GM20000 (cell line): ENCODE measurements at regions not wholly inside any gene's neighbourhood (a gene's known extent, or its start where the extent isn't known, plus 50 kb on each side); places are given as distances from the start of the nearest gene placed in this dataset.

Experiments
- DNase-seq: peaks from one replicate; pipeline ENCODE4 v3.0.0; 2012; ENCODE audit warnings: low spot score
- CTCF ChIP-seq: IDR thresholded peaks from 2 replicates; pipeline ENCODE4 v1.5.1; 2012; ENCODE audit warnings: mild to moderate bottlenecking, control low read depth; ENCODE audit errors: extremely low read depth, missing control alignments

GRCh38 chr2:207352978-207353671 lies 176.6 kb upstream of the CREB1 start:
- peak; percentile 25 for TF ChIP-seq CTCF
- no peak for DNase-seq

GRCh38 chr2:207353836-207354235 lies 175.9 kb upstream of the CREB1 start:
- TF ChIP-seq CTCF, result no peak

GRCh38 chr2:207354462-207354861 lies 175.3 kb upstream of the CREB1 start:
- DNase-seq, result no peak
- no peak for TF ChIP-seq CTCF

More at GRCh38 chr2:207353836-207354235, 175.9 kb upstream of the CREB1 start:
- no peak for DNase-seq

- no peak for DNase-seq
- no peak for TF ChIP-seq CTCF
Measured at GRCh38 chr2:207356567-207356966, 173.2 kb upstream of the CREB1 start.

GRCh38 chr2:207357216-207357615 lies 172.5 kb upstream of the CREB1 start:
- no peak for TF ChIP-seq CTCF
- DNase-seq, result no peak

- DNase-seq, result no peak
Measured at GRCh38 chr2:207362716-207363115, 167.0 kb upstream of the CREB1 start.

More at GRCh38 chr2:207362716-207363115, 167.0 kb upstream of the CREB1 start:
- no peak for TF ChIP-seq CTCF
